Femur (tissue), 1 donor: ENCODE measurements at regions not wholly inside any gene's neighbourhood (a gene's known extent, or its start where the extent isn't known, plus 50 kb on each side); places are given as distances from the start of the nearest gene placed in this dataset.

Source experiments
- DNase-seq: peaks from one replicate; pipeline ENCODE4 v3.0.0-alpha.2; 2017

GRCh38 chr17:77737442-77738265 is 220.8 kb upstream of the TNRC6C start:
- peak; percentile 5 for DNase-seq

- DNase-seq: peak; percentile 47
Measured at GRCh38 chr17:77738751-77739531, 219.6 kb upstream of the TNRC6C start.

- DNase-seq: peak; percentile 2
Measured at GRCh38 chr17:77740481-77740880, 218.0 kb upstream of the TNRC6C start.

- DNase-seq: peak; percentile 10
Measured at GRCh38 chr17:77741109-77741508, 217.4 kb upstream of the TNRC6C start.

GRCh38 chr17:77742579-77742978 is 215.9 kb upstream of the TNRC6C start:
- DNase-seq: peak; percentile 3

DNA sequence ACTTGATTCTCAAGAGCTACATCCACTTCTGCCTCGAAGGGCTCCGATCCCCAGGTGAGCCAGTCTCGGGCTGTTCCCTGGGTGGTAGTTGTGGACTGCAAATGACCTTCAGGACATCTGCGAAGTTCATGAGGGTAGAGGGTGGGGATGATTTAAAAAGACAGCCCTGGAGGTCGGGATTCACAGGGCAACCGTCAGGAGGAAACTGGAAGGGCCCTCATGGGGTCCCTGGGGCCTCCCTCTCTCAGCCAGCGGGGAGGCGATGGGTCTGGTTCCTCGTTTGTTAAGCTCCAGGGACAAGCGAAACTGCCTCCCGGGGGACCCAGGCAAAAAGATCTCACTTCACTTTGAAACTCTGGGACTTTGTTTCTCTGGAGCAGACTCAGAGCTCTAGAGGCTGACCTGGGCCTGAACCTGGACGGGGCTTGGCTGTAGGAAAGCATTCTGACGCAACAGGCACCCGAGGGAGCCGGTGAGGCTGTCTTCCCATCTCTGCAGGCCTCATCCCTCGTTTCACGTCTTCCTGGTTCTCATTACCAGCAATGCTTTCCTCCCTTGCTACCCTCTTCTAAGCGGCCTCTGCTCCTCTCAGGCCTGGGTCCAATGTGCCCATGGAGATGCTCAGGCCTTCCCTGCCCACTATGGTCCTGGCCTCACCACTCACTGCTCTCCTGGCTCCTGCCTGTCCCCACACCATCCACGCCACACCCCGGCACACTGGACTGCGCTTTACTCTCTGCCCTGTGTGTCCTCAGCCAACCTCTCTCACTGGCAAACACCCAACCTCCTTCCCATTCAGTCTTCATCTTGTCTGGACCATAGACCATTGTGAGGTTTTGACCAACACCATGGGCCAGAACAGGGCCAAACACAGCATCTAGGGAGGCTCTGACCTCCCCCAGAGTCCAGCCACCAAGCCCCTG is 214.2 kb upstream of the TNRC6C start:
- peak; percentile 44 for DNase-seq

- no peak for DNase-seq
Measured at GRCh38 chr17:77745702-77746101, 212.8 kb upstream of the TNRC6C start.

DNA sequence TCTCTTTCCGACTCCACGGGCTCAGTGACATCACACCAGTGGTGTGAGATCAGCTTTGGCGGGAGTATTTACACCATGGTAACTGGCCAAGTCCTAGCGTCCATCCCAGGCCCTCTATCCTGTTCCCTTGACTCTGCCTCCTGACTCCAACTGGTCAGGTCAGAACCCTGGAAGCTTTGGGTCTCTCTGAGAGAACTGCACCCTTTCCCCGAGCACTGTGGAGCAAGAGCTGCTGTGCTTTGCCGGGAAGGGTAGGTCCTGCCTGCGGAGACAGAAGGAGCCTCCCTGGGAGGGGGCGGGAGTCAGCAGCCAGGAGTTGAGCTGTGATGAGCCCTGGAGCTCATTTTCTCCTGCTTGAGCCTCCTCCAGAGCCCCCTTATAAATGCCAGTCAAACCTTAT is 212.1 kb upstream of the TNRC6C start:
- DNase-seq: peak; percentile 19

GRCh38 chr17:77746896-77747554 is 211.5 kb upstream of the TNRC6C start:
- DNase-seq: peak; percentile 17

DNA sequence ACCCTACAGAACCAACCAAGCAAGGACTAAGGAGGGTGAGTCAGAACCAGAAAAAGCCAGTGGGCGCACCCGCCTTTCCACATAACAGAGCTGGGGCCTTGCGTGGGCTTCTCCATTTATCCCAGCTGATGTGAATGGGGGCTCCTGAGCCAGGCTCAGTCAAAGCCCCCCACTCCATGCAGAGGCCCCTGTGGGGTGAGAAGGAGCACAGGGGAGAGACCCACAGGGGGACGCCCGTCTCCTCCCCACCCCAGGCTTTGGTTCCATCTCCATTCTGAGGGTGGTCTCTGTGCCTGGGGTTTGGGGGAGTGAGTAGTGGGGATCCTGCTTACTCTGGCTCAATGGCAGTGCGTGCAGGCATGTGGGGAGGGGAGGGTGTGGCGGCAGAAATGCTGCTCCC is 210.1 kb upstream of the TNRC6C start:
- DNase-seq: peak; percentile 11

DNA sequence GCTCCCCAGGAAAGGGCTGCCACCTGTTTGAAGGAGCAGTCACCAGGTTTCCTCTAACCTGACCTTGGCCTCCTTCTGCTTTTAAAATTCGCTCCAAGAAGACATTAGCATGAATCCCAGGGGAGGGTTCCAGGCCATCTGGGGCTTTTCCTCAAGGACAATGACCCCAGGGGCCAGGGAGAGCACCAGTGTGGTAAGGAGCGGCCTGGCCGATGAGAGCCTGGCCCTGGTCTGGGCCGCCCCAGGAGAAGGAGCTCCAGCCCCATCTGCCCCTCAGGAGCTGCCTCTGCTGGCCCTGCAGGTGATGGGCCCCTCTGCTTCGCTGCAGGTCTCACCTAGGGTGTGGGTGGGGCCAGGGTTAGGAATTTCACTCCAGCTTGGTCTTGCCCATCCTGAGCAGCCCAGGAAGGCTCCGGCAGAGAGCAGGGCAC is 209.2 kb upstream of the TNRC6C start:
- DNase-seq: peak; percentile 10

GRCh38 chr17:77749989-77750388 is 208.5 kb upstream of the TNRC6C start:
- peak; percentile 6 for DNase-seq

DNA sequence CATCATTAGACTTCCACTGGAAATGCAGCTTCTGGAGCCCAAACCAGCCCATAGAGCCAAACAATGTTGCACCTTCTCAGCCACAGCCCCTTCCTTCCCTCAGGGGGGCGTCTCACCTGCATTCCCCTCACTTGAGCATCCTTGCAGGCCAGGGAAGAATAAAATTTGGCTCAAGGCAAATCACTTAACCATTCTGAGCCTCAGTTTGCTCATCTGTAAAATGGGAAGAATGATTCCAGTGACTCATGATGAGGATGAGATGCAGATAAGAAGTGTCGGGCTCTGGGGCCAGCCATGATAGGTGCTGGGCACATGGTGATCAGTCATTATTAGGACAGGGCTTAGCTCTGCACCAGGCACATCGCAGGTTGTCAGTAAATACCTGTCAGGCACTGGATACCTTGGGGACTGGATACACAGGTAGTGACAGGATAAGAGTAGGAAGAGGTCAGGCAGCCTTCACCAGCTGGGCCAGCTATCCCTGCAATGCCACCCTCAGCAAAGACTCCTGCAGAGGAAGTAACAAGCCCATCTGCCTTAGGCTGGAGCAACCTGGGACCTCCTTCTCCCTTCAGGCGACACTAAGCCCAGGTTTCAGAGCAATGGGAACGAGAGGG is 208.0 kb upstream of the TNRC6C start:
- peak; percentile 3 for DNase-seq

GRCh38 chr17:77753246-77753645 is 205.3 kb upstream of the TNRC6C start:
- DNase-seq: peak; percentile 1

DNA sequence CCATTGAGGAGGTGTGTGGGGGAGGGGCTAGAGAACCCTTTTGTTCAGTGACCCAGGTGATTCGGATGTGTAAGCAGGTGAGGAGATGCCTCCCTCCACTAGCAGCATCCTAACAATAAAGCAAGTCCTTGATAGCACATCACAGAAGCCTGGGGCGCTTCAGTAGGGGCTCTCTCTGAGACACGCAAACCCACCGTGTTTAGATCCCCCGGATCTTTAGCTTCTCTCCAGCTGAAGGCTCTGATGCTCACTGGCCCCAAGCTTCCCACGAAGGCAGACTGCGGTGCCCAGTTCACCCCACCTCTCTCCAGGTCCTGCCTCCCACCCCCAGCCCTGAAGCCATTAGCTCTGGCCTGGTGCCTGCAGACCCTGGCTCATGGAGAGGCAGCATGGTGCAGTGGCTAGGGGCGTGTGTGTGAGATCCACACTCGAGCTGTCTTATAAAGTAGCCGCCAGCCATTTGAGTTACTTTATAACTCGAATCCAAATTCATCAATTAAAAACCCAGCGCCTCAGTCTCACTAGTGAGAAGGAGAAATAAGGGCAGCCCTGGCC is 204.7 kb upstream of the TNRC6C start:
- peak; percentile 9 for DNase-seq

DNA sequence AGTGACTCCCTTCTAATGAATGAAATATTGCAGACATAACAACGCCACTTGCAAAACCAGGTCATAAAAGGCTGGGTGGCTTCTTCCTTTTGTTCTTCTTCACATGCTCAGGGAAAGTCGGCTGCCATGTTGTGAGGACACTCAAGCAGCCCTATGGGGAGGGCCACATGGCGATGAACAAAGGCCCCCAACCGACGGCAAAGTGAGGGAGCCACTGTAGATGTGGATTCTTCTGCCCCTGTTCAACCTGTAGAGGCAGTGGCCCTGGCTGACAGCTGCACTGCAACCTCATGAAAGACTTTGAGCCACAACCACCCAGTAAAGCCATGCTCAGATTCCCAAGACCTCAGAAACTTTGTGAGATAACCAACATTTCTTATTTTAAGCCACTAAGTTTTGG is 203.5 kb upstream of the TNRC6C start:
- DNase-seq: peak; percentile 7

GRCh38 chr17:77755410-77755963 is 203.0 kb upstream of the TNRC6C start:
- DNase-seq: peak; percentile 3

- DNase-seq: no peak
Measured at GRCh38 chr17:77756028-77756427, 202.5 kb upstream of the TNRC6C start.

GRCh38 chr17:77756846-77757560 is 201.5 kb upstream of the TNRC6C start:
- DNase-seq: no peak

DNA sequence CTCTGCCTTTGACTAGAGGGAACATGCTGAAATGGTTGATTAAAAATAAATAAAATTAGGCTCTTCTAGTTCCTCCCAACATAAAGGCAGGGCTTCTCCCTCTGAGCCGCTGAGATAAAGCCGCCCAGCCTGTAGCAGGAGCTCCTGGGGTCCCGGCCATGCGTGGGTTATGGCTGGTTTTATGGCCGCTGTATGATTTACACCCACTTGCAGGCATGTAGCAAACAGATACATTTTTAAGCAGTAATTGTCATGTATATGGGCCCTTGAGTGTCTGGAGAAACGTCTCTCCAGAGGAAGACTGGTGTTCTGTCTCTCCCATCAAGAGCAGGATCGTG is 201.0 kb upstream of the TNRC6C start:
- DNase-seq: no peak

GRCh38 chr17:77763023-77763422 is 195.5 kb upstream of the TNRC6C start:
- DNase-seq: no peak
